NCI-H2196 treated with DMSO at 0.1 percent for 48 hours (cell line): ENCODE measurements at regions not wholly inside any gene's neighbourhood (a gene's known extent, or its start where the extent isn't known, plus 50 kb on each side); places are given as distances from the start of the nearest gene placed in this dataset.

Source experiments
- DNase-seq: peaks from one replicate; lab custom pipeline; 2025; ENCODE audit not compliant: unreplicated experiment; lab: John Stamatoyannopoulos, UW

- DNase-seq: no peak
These were observed 660.0 kb upstream of the CCDC54 start for GRCh38 chr3:106717178-106717780.

- no peak for DNase-seq
These were observed 658.2 kb upstream of the CCDC54 start for GRCh38 chr3:106719077-106719476.

- DNase-seq: no peak
These were observed 657.7 kb upstream of the CCDC54 start for GRCh38 chr3:106719583-106719982.

GRCh38 chr3:106720510-106720909 is 656.7 kb upstream of the CCDC54 start:
- no peak for DNase-seq

- DNase-seq: no peak
These were observed 651.7 kb upstream of the CCDC54 start for GRCh38 chr3:106725566-106725965.

- DNase-seq: no peak
These were observed 648.7 kb upstream of the CCDC54 start for GRCh38 chr3:106728315-106729098.

GRCh38 chr3:106729481-106729880 is 647.8 kb upstream of the CCDC54 start:
- no peak for DNase-seq

- DNase-seq: no peak
These were observed 646.0 kb upstream of the CCDC54 start for GRCh38 chr3:106731230-106731629.

GRCh38 chr3:106734712-106735111 is 642.5 kb upstream of the CCDC54 start:
- no peak for DNase-seq

- DNase-seq: no peak
These were observed 640.0 kb upstream of the CCDC54 start for GRCh38 chr3:106737265-106737664.

GRCh38 chr3:106740116-106740515 is 637.1 kb upstream of the CCDC54 start:
- no peak for DNase-seq

GRCh38 chr3:106745344-106746168 is 631.7 kb upstream of the CCDC54 start:
- no peak for DNase-seq

GRCh38 chr3:106746286-106746685 is 631.0 kb upstream of the CCDC54 start:
- no peak for DNase-seq

- no peak for DNase-seq
These were observed 628.6 kb upstream of the CCDC54 start for GRCh38 chr3:106748472-106749262.

GRCh38 chr3:106750092-106750491 is 627.1 kb upstream of the CCDC54 start:
- DNase-seq: no peak

- no peak for DNase-seq
These were observed 621.9 kb upstream of the CCDC54 start for GRCh38 chr3:106755336-106755735.

- no peak for DNase-seq
These were observed 620.3 kb upstream of the CCDC54 start for GRCh38 chr3:106756901-106757300.

GRCh38 chr3:106758459-106758858 is 618.8 kb upstream of the CCDC54 start:
- no peak for DNase-seq

GRCh38 chr3:106759731-106760130 is 617.5 kb upstream of the CCDC54 start:
- no peak for DNase-seq

GRCh38 chr3:106765342-106765741 is 611.9 kb upstream of the CCDC54 start:
- DNase-seq: no peak

- DNase-seq: no peak
These were observed 608.2 kb upstream of the CCDC54 start for GRCh38 chr3:106768941-106769480.
